Large intestine (tissue), 3 donors: ENCODE measurements at regions not wholly inside any gene's neighbourhood (a gene's known extent, or its start where the extent isn't known, plus 50 kb on each side); places are given as distances from the start of the nearest gene placed in this dataset.
"Not testable (repeated sequence)": the region's sequence is repeated elsewhere in the genome, so short reads cannot be mapped to it uniquely, and the experiment has no call there.

Source experiments
- DNase-seq, 2 donors: peaks; one replicate each; pipeline versions ENCODE4 v3.0.0 to v3.0.0-alpha.2; 2013
- H3K27ac ChIP-seq: one replicate; pipeline ENCODE4 v1.5.1; 2013; ENCODE audit warnings: low read length
- H3K27me3 ChIP-seq: 2 replicates; pipeline ENCODE4 v1.6.1; 2013; ENCODE audit warnings: low read length; ENCODE audit not compliant: control insufficient read depth, insufficient read depth
- H3K36me3 ChIP-seq: 2 replicates; pipeline ENCODE4 v1.6.1; 2013; ENCODE audit warnings: low read length; ENCODE audit not compliant: control insufficient read depth, insufficient read depth
- H3K4me1 ChIP-seq: one replicate; pipeline ENCODE4 v1.6.1; 2013; ENCODE audit warnings: low read length; ENCODE audit not compliant: control insufficient read depth, insufficient read depth
- H3K4me3 ChIP-seq: one replicate; pipeline ENCODE4 v1.5.1; 2013; ENCODE audit warnings: low read length
- H3K9me3 ChIP-seq: one replicate; pipeline ENCODE4 v1.6.1; 2013; ENCODE audit warnings: mild to moderate bottlenecking, low read depth, low read length, moderate library complexity; ENCODE audit not compliant: control insufficient read depth
- WGBS: methylation state at CpG from one replicate; pipeline ENCODE4 v1.1.5; 2013; ENCODE audit warnings: low lambda C conversion rate; ENCODE audit not compliant: insufficient coverage; 5-methylcytosine and 5-hydroxymethylcytosine counted together

GRCh38 chr5:118165619-118166018, 822.7 kb downstream of the DTWD2 start:
- WGBS: 100% methylated on average over 2 of the region's 2 CpGs
- no peak for DNase-seq

GRCh38 chr5:118156181-118156580, 832.2 kb downstream of the DTWD2 start:
- H3K27me3 ChIP-seq: no peaks in the 10 kb centered on the region
- DNase-seq: no peak
- H3K4me1 ChIP-seq: no peaks in the 10 kb centered on the region
- no peaks in the 10 kb centered on the region for H3K9me3 ChIP-seq
- no peak overlapping the region for H3K27ac ChIP-seq
- no peak overlapping the region for H3K4me3 ChIP-seq
- 86% methylated on average over 4 of the region's 5 CpGs for WGBS
- H3K36me3 ChIP-seq: no peaks in the 10 kb centered on the region

More at GRCh38 chr5:118165619-118166018, 822.7 kb downstream of the DTWD2 start:
- Histone ChIP-seq H3K27me3 (no peaks in the 10 kb centered on the region), H3K4me3 (no peak overlapping the region), H3K4me1 (no peaks in the 10 kb centered on the region), H3K27ac (no peak overlapping the region), H3K36me3 (no peaks in the 10 kb centered on the region), H3K9me3 (no peaks in the 10 kb centered on the region)

DNA sequence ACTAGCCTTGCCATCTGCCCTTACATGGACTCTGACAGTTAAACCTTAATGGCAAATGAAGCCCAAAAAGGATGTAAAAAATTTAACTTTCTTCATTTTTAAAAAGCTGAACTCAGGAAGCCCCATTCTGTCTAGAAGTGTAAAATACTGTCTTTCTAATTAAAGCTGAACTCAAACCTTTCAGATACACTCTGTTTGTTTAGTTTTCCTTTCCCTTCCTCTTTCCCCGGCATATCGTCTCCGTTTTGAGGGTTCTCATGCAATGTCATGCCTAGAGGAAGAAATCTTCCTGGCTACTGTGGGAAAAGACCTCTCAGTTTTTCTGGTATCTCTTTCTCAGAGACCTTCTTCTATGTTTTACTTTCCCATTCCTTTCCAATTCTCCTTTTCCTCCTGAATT, 841.5 kb downstream of the DTWD2 start:
- H3K4me1 ChIP-seq: no peaks in the 10 kb centered on the region
- no peak overlapping the region for H3K4me3 ChIP-seq
- WGBS: 100% methylated on average over 3 of the region's 3 CpGs
- H3K27ac ChIP-seq: no peak overlapping the region
- no peak for DNase-seq
- H3K36me3 ChIP-seq: no peaks in the 10 kb centered on the region
- H3K9me3 ChIP-seq: no peaks in the 10 kb centered on the region
- no peaks in the 10 kb centered on the region for H3K27me3 ChIP-seq

DNA sequence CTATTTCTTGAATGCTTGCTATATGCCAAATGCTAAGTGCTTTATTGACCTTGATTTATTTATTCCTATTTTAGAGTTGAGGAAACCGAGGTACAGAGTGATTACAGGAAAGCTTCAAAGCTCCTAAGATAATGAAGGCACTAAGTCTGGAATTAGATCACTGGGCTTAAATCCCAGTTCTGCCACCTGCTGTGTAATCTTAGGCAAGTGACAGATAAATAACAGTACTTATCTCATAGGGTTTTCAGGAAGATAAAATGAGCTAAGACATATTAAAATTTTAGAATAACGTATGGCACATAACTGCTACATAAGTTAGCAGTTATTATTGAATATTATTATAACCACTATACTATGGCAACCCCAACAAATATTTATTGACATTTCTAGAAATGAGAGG, 843.8 kb downstream of the DTWD2 start:
- H3K36me3 ChIP-seq: no peaks in the 10 kb centered on the region
- no peak for DNase-seq
- H3K4me1 ChIP-seq: no peaks in the 10 kb centered on the region
- no peaks in the 10 kb centered on the region for H3K27me3 ChIP-seq
- H3K27ac ChIP-seq: no peak overlapping the region
- H3K4me3 ChIP-seq: no peak overlapping the region
- no peaks in the 10 kb centered on the region for H3K9me3 ChIP-seq
- WGBS: no CpG with 5 or more reads among the region's 2 CpGs

DNA sequence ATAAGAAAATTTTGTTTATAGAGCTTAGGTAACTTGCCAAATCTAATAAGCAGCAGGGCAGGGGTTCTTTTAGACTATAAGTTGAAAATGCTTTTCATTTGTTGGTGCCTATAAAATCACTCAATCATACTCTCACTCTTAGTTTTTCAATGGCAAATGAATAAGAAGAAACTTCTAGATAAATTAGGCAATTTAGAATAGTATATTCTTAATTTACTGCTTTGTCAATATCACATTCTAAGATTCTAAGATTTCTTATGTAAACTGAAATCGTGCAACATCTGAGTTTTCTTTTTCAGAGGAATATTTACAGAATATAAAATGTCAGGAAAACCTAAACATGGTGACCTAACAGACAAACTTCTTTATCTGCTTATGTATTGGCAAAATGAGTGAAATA, 849.0 kb downstream of the DTWD2 start:
- Histone ChIP-seq H3K4me1 (no peaks in the 10 kb centered on the region), H3K4me3 (no peak overlapping the region), H3K36me3 (no peaks in the 10 kb centered on the region), H3K9me3 (no peaks in the 10 kb centered on the region), H3K27me3 (no peaks in the 10 kb centered on the region), H3K27ac (no peak overlapping the region)
- WGBS: 14% methylated on average over 1 of the region's 1 CpG
- DNase-seq: no peak

DNA sequence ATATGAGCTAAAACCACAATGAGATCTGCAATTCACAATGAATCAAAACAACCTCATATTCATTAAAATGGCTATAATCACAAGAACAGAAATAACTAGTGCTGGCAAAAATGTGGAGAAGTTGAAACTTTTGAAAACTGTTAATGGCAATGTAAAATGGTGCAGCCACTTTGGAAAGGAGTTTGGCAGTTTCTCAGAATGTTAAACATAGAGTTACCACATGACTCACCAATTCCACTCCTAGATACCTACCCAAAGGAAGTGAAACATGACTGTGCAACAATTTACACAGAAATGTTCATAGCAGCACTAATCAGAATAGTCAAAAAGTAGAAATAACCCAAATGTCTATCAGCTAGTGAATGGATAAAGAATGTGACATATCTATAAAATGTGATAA, 862.2 kb downstream of the DTWD2 start:
- H3K36me3 ChIP-seq: no peaks in the 10 kb centered on the region
- H3K27me3 ChIP-seq: no peaks in the 10 kb centered on the region
- no peak for DNase-seq
- H3K4me1 ChIP-seq: no peaks in the 10 kb centered on the region
- H3K4me3 ChIP-seq: no peak overlapping the region
- no peaks in the 10 kb centered on the region for H3K9me3 ChIP-seq
- no peak overlapping the region for H3K27ac ChIP-seq

DNA sequence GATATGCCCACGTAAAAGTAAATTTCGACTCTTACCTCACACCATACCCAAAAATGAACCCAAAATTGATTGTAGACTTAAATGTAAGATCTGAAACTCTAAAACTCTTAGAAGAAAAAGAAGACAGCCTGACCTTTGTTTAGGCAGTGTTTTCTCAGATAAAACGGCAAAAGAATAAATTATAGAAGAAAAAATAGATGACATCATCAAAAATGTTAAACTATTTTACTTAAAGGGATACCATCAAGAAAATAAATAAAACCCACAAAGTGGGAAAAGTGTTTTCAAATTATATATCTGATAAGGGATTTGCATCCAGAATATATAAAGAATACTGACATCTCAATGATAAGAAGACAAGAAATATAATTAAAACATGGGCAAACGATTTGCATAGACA, 862.7 kb downstream of the DTWD2 start:
- no peaks in the 10 kb centered on the region for H3K36me3 ChIP-seq
- no peak overlapping the region for H3K4me3 ChIP-seq
- no peak for DNase-seq
- no peaks in the 10 kb centered on the region for H3K4me1 ChIP-seq
- no peak overlapping the region for H3K27ac ChIP-seq
- 83% methylated on average over 2 of the region's 4 CpGs for WGBS
- no peaks in the 10 kb centered on the region for H3K9me3 ChIP-seq
- no peaks in the 10 kb centered on the region for H3K27me3 ChIP-seq

GRCh38 chr5:118121258-118121657, 867.1 kb downstream of the DTWD2 start:
- no peak for DNase-seq
- Histone ChIP-seq H3K4me3 (no peak overlapping the region), H3K4me1 (no peaks in the 10 kb centered on the region), H3K9me3 (no peaks in the 10 kb centered on the region), H3K27me3 (no peaks in the 10 kb centered on the region), H3K27ac (no peak overlapping the region), H3K36me3 (no peaks in the 10 kb centered on the region)
- 100% methylated on average over 1 of the region's 3 CpGs for WGBS

- Histone ChIP-seq H3K36me3 (no peaks in the 10 kb centered on the region), H3K9me3 (no peaks in the 10 kb centered on the region), H3K27ac (no peak overlapping the region), H3K4me3 (no peak overlapping the region), H3K27me3 (no peaks in the 10 kb centered on the region), H3K4me1 (no peaks in the 10 kb centered on the region)
- WGBS: 86% methylated on average over 2 of the region's 4 CpGs
- no peak for DNase-seq
These were observed 872.6 kb downstream of the DTWD2 start for GRCh38 chr5:118115791-118116190.

DNA sequence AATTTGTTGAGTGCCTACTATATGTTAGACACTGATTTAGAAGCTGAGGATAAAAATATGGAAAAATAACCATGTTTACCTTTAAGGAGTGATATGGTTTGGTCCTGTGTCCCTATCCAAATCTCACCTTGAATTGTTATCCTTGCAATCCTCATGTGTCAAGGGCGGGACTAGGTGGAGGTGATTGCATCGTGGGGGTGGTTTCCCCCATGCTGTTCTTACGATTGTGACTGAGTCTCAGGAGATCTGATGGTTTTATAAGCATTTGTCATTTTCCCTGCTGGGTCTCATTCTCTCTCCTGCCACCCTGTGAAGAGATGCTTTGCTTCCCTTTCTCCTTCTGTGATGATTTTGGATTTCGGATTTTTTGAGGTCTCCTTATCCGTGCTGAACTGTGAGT, 876.4 kb downstream of the DTWD2 start:
- no CpG with 5 or more reads among the region's 5 CpGs for WGBS

DNA sequence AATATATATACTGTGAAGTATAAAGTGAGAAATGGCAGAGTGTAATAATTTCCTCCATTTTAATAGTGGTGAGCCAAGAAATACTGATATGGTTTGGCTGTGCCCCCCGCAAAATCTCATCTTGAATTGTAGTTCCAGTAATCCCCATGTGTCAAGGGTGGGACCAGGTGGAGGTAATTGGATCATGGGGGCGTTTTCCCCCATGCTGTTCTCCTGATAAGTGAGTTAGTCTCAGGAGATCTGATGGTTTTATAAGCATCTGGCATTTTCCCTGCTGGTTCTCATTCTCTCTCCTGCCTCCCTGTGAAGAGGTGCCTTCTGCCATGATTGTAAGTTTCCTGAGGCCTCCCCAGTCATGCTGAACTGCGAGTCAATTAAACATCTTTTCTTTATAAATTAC, 881.1 kb downstream of the DTWD2 start:
- not testable (repeated sequence) for DNase-seq, H3K27me3 ChIP-seq, H3K36me3 ChIP-seq, H3K4me1 ChIP-seq, H3K4me3 ChIP-seq, H3K27ac ChIP-seq, H3K9me3 ChIP-seq
- WGBS: no CpG with 5 or more reads among the region's 3 CpGs

More for the DNA sequence above, 876.4 kb downstream of the DTWD2 start:
- Histone ChIP-seq H3K9me3 (no peaks in the 10 kb centered on the region), H3K27ac (no peak overlapping the region), H3K4me3 (no peak overlapping the region), H3K27me3 (no peaks in the 10 kb centered on the region), H3K4me1 (no peaks in the 10 kb centered on the region), H3K36me3 (no peaks in the 10 kb centered on the region)
- no peak for DNase-seq
